Esophagus squamous epithelium (tissue), 5 donors: ENCODE measurements at regions not wholly inside any gene's neighbourhood (a gene's known extent, or its start where the extent isn't known, plus 50 kb on each side); places are given as distances from the start of the nearest gene placed in this dataset.

Source experiments
- DNase-seq: peaks from one replicate; lab custom pipeline; 2025; lab: John Stamatoyannopoulos, UW
- H3K27ac ChIP-seq, 4 donors: fragments of 200-600 bp; sonication (generic); one replicate each; pipeline ENCODE4 v1.5.1; 2016 to 2019; ENCODE audit warnings: mild to moderate bottlenecking in 1 of 4
- H3K27me3 ChIP-seq, 4 donors: fragments of 200-600 bp; sonication (generic); 1 replicate in 3 of 4; 2 replicates in 1 of 4; pipeline versions ENCODE4 v1.5.1 to v1.6.0; 2017 to 2021; ENCODE audit warnings: antibody characterized with exemption in 1 of 4
- H3K36me3 ChIP-seq, 3 donors: fragments of 200-600 bp; sonication (generic); one replicate each; pipeline ENCODE4 v1.5.1; 2016 to 2019
- H3K4me1 ChIP-seq, 3 donors: fragments of 200-600 bp; sonication (generic); one replicate each; pipeline ENCODE4 v1.5.1; 2017 to 2019
- H3K4me3 ChIP-seq, 4 donors: fragments of 200-600 bp; sonication (generic); 1 replicate in 3 of 4; 2 replicates in 1 of 4; pipeline ENCODE4 v1.5.1; 2016 to 2019; ENCODE audit warnings: mild to moderate bottlenecking in 2 of 4, moderate library complexity in 1 of 4
- H3K9me3 ChIP-seq, 3 donors: fragments of 200-600 bp; sonication (generic); one replicate each; pipeline ENCODE4 v1.5.1; 2016 to 2019
- POLR2A ChIP-seq, 4 donors: fragments of 450-650 bp; IDR thresholded peaks; one replicate each; pipeline ENCODE4 v1.6.1; 2017; ENCODE audit warnings: antibody characterized with exemption in 4 of 4, mild to moderate bottlenecking in 4 of 4, moderate library complexity in 3 of 4
- WGBS, 2 donors: methylation state at CpG; one replicate each; pipeline ENCODE4 v1.1.5; 2018; 5-methylcytosine and 5-hydroxymethylcytosine counted together
- intact Hi-C: fragments of 100-400 bp; cut with DNase I; formaldehyde crosslinking; loops from one replicate; pipeline ENCODE4 v1.15.0; 2022
- TF ChIP-seq, protein P1 (sequence below), 6 experiments: fragments of 450-650 bp in 4 of 6; fragments of 200-600 bp in 2 of 6; sonication (generic) in 2 of 6; IDR thresholded peaks; one replicate each; pipeline ENCODE4 v1.5.1; 2016 to 2019; ENCODE audit warnings: antibody characterized with exemption in 6 of 6, mild to moderate bottlenecking in 4 of 6, moderate library complexity in 4 of 6
- donor health status: DM: yes; HTN: yes; CAD: no.

DNA sequence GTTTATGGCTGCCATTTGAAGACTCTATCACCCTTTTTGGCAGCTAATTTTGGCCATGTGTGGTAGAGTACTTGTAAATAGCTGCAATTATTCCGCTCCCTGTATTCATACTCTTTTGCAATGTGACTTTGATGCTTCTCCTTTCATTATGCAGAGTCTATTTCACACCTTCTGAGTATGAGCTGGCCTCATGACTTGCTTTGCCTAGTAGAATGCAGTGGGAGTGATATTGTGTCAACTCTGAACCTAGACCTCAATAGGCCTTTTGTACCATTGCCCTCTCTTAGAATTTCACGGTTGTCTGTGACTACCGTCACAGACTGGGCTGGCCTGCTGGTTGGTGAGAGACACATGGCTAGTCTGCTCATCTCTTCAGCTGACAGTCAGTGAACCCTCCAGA is 118.8 kb downstream of the DDIT4L start:
- Histone ChIP-seq H3K36me3 (no peaks in the 10 kb centered on the region), H3K27me3 (no peaks in the 10 kb centered on the region), H3K4me3 (no peak overlapping the region), H3K4me1 (no peaks in the 10 kb centered on the region), H3K9me3 (no peaks in the 10 kb centered on the region), H3K27ac (no peak overlapping the region)
- TF ChIP-seq, protein P1, sequence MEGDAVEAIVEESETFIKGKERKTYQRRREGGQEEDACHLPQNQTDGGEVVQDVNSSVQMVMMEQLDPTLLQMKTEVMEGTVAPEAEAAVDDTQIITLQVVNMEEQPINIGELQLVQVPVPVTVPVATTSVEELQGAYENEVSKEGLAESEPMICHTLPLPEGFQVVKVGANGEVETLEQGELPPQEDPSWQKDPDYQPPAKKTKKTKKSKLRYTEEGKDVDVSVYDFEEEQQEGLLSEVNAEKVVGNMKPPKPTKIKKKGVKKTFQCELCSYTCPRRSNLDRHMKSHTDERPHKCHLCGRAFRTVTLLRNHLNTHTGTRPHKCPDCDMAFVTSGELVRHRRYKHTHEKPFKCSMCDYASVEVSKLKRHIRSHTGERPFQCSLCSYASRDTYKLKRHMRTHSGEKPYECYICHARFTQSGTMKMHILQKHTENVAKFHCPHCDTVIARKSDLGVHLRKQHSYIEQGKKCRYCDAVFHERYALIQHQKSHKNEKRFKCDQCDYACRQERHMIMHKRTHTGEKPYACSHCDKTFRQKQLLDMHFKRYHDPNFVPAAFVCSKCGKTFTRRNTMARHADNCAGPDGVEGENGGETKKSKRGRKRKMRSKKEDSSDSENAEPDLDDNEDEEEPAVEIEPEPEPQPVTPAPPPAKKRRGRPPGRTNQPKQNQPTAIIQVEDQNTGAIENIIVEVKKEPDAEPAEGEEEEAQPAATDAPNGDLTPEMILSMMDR (IDR thresholded peaks at IDR 0.05): no peak
- no peak for TF ChIP-seq POLR2A (IDR thresholded peaks at IDR 0.05)
- intact Hi-C loops: no loop called here
- DNase-seq: no peak
- 90 to 94% methylated on average over 3 of the region's 3 CpGs for WGBS, 2 donors

DNA sequence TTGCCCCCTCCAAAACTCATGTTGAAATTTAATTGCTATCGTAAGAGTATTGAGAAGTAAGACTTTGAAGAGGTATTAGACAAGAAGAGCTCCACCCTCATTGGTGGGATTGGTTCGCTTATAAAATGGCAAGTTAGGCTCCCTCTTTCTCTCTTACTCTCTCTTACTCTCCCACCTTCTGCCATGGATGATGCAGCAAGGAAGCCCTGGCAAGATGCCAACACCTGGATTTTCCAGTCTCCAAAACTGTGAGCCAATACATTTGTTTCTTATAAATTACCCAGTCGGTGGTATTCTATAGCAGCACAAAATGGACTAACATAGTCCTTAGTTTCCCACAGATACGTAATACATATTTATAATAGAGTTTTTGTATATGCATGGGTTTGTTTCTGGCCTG is 119.4 kb downstream of the DDIT4L start:
- H3K27ac ChIP-seq: no peak overlapping the region
- no peaks in the 10 kb centered on the region for H3K4me1 ChIP-seq
- H3K4me3 ChIP-seq: no peak overlapping the region
- TF ChIP-seq, protein P1 (IDR thresholded peaks at IDR 0.05): no peak
- TF ChIP-seq POLR2A (IDR thresholded peaks at IDR 0.05): no peak
- H3K36me3 ChIP-seq: no peaks in the 10 kb centered on the region
- WGBS, 2 donors: 83 to 87% methylated on average over 4 of the region's 4 CpGs
- H3K9me3 ChIP-seq: no peaks in the 10 kb centered on the region
- intact Hi-C loops: no loop called here
- DNase-seq: no peak
- H3K27me3 ChIP-seq: no peaks in the 10 kb centered on the region

DNA sequence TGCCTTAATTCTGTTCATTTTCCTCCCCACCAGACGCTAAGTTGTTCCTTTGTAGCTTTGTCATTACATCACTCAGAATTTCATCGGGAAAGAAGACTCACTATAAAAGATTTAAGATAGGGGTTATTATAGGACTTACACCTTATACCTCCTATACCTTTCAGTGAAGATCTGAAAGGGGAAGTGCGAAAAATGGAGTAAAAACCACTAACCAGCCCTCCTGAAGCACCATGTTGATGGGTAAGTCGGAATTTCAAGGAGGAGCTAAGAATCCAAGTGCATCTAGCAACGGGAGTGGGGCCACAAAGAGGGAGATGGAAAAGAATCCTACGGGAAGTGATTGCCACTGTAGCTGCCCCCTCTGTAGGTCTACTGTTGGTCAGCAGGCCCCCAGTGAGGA is 119.1 kb upstream of the H2AZ1 start:
- Histone ChIP-seq H3K36me3 (no peaks in the 10 kb centered on the region), H3K27ac (no peak overlapping the region), H3K4me3 (no peak overlapping the region), H3K9me3 (no peaks in the 10 kb centered on the region), H3K4me1 (no peaks in the 10 kb centered on the region), H3K27me3 (no peaks in the 10 kb centered on the region)
- WGBS, 2 donors: 78 to 80% methylated on average over 6 of the region's 6 CpGs
- TF ChIP-seq, protein P1 (IDR thresholded peaks at IDR 0.05): no peak
- TF ChIP-seq POLR2A (IDR thresholded peaks at IDR 0.05): no peak
- intact Hi-C loops: no loop called here
- no peak for DNase-seq

DNA sequence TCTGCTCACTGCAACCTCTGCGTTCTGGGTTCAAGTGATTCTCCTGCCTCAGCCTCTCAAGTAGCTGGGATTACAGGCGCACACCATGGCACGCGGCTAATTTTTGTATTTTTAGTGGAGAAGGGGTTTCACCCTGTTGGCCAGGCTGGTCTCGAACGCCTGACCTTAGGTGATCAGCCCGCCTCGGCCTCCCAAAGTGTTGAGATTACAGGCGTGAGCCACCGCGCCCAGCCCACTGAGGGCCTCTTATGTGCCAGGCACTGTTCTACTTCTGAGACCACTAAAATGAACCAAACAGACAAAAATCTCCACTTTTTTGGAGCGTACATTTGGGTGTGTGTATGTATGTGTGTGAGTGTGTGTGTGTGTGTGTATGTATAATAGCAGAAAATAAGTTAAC is 117.2 kb upstream of the H2AZ1 start:
- WGBS, 2 donors: 94 to 97% methylated on average over 4 to 10 of the region's 12 CpGs
- intact Hi-C loops: no loop called here
- H3K27me3 ChIP-seq: no peaks in the 10 kb centered on the region

DNA sequence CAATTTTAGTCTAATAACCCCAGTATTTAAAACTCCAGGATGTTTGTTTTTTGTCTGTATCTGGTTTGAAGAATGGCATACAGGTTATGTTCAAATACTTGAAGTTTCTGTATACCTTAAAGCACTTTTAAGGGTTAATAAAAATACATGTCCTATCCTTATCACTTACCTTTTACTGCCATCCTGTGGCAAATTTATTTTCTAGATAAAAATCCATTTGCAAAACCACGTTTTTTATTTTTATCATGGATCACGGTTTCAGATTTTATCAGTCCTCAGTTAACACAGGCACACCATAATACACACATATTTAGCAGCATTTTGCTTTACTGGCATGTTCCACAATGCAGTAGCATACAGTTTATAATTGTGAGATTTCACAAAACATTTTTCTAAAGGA is 113.3 kb upstream of the H2AZ1 start:
- H3K4me1 ChIP-seq: no peaks in the 10 kb centered on the region
- no peaks in the 10 kb centered on the region for H3K27me3 ChIP-seq
- intact Hi-C loops: no loop called here
- 28 to 37% methylated on average over 2 of the region's 2 CpGs for WGBS, 2 donors
- no peak for DNase-seq
- H3K9me3 ChIP-seq: no peaks in the 10 kb centered on the region
- H3K4me3 ChIP-seq: no peak overlapping the region
- TF ChIP-seq, protein P1 (IDR thresholded peaks at IDR 0.05): no peak
- no peak for TF ChIP-seq POLR2A (IDR thresholded peaks at IDR 0.05)
- H3K36me3 ChIP-seq: no peaks in the 10 kb centered on the region
- no peak overlapping the region for H3K27ac ChIP-seq

More for the DNA sequence above, 117.2 kb upstream of the H2AZ1 start:
- no peak for DNase-seq
- H3K9me3 ChIP-seq: no peaks in the 10 kb centered on the region
- no peaks in the 10 kb centered on the region for H3K36me3 ChIP-seq
- no peak overlapping the region for H3K4me3 ChIP-seq
- no peak overlapping the region for H3K27ac ChIP-seq
- TF ChIP-seq, protein P1 (IDR thresholded peaks at IDR 0.05): no peak
- no peak for TF ChIP-seq POLR2A (IDR thresholded peaks at IDR 0.05)
- H3K4me1 ChIP-seq: no peaks in the 10 kb centered on the region
